Lower leg skin (tissue), 4 donors: ENCODE measurements at regions not wholly inside any gene's neighbourhood (a gene's known extent, or its start where the extent isn't known, plus 50 kb on each side); places are given as distances from the start of the nearest gene placed in this dataset.
"Not testable (repeated sequence)": the region's sequence is repeated elsewhere in the genome, so short reads cannot be mapped to it uniquely, and the experiment has no call there.

Experiments
- DNase-seq, 2 donors: peaks; one replicate each; pipeline ENCODE4 v3.0.0-alpha.2; 2019; ENCODE audit warnings: low spot score in 2 of 2
- H3K4me3 ChIP-seq: fragments of 200-600 bp; sonication (generic); 2 replicates; pipeline ENCODE4 v1.5.1; 2017; ENCODE audit warnings: mild to moderate bottlenecking, low read depth; ENCODE audit not compliant: poor library complexity, severe bottlenecking
- POLR2A ChIP-seq, 2 donors: fragments of 450-650 bp; IDR thresholded peaks; one replicate each; pipeline ENCODE4 v1.6.1; 2016 to 2017; ENCODE audit warnings: antibody characterized with exemption in 2 of 2, mild to moderate bottlenecking in 1 of 2, moderate library complexity in 1 of 2
- WGBS, 2 donors: methylation state at CpG; one replicate each; pipeline ENCODE4 v1.1.5; 2018; 5-methylcytosine and 5-hydroxymethylcytosine counted together
- intact Hi-C: fragments of 100-400 bp; cut with DNase I; formaldehyde crosslinking; loops from one replicate; pipeline ENCODE4 v1.15.0; 2023; ENCODE audit warnings: low total_unique reads
- TF ChIP-seq, protein P1 (sequence below), 3 donors: fragments of 450-650 bp; IDR thresholded peaks; one replicate each; pipeline ENCODE4 v1.5.1; 2016; ENCODE audit warnings: antibody characterized with exemption in 3 of 3, mild to moderate bottlenecking in 3 of 3, moderate library complexity in 2 of 3

DNA sequence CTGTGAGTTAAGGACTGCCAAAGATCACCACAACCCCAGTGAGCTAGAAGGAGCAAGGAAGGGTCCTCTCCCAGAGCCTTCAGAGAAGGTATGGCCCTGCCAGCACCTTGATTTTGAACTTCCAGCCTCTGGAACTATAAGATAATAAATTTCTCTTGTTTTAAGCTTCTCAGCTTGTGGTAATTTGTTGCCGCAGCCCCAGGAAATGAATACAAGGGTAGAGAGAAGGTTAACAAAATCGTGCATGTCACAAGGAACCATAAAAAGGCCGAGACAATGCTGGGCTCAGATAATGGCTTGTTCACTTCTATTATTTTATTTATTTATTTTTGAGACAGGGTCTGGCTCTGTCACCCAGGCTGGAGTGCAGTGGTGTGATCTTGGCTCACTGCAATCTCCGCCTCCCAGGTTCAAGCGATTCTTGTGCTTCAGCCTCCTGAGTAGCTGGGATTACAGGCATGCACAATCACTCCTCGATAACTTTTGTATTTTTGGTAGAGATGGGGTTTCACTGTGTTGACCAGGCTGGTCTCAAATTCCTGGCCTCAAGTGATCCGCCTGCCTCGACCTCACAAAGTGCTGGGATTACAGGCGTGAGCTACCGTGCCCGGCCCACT, 71.5 kb downstream of the WSB1 start:
- WGBS, 2 donors, result 92 to 94% methylated on average over 11 of the region's 11 CpGs
- not testable (repeated sequence) for H3K4me3 ChIP-seq
- intact Hi-C loops, result loop anchor here (10.0 kb wide), 1 partner anchor 99 kb away; no protein-coding TSS in a partner anchor

DNA sequence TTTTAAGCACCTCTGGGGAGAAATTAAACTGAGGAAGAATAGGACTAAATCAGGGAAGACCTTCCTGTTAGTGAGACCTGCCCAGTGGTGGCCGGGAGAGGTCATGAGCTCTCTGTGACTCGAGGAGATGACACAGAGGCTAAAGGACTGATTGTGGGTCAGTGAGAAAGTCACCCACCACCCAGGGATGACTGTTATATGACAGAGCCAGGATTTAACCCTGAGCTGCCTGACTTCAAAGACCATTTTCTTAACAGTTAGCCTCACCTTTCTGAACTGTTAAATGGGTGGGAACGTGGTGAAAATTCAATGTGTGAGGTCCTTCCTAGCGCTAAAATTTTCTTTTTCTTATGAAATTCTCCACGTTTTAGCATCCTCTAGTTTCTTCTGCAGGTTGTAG, 72.5 kb downstream of the WSB1 start:
- 84% methylated on average over 5 of the region's 5 CpGs for WGBS, 2 donors
- no peak for DNase-seq
- TF ChIP-seq POLR2A (IDR thresholded peaks at IDR 0.05), result no peak
- TF ChIP-seq, protein P1, sequence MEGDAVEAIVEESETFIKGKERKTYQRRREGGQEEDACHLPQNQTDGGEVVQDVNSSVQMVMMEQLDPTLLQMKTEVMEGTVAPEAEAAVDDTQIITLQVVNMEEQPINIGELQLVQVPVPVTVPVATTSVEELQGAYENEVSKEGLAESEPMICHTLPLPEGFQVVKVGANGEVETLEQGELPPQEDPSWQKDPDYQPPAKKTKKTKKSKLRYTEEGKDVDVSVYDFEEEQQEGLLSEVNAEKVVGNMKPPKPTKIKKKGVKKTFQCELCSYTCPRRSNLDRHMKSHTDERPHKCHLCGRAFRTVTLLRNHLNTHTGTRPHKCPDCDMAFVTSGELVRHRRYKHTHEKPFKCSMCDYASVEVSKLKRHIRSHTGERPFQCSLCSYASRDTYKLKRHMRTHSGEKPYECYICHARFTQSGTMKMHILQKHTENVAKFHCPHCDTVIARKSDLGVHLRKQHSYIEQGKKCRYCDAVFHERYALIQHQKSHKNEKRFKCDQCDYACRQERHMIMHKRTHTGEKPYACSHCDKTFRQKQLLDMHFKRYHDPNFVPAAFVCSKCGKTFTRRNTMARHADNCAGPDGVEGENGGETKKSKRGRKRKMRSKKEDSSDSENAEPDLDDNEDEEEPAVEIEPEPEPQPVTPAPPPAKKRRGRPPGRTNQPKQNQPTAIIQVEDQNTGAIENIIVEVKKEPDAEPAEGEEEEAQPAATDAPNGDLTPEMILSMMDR (IDR thresholded peaks at IDR 0.05), result no peak
- intact Hi-C loops, result loop anchor here (10.0 kb wide), 1 partner anchor 98 kb away; no protein-coding TSS in a partner anchor
- H3K4me3 ChIP-seq, result no peak overlapping the region

More for the DNA sequence above, 71.5 kb downstream of the WSB1 start:
- not testable (repeated sequence) for DNase-seq

DNA sequence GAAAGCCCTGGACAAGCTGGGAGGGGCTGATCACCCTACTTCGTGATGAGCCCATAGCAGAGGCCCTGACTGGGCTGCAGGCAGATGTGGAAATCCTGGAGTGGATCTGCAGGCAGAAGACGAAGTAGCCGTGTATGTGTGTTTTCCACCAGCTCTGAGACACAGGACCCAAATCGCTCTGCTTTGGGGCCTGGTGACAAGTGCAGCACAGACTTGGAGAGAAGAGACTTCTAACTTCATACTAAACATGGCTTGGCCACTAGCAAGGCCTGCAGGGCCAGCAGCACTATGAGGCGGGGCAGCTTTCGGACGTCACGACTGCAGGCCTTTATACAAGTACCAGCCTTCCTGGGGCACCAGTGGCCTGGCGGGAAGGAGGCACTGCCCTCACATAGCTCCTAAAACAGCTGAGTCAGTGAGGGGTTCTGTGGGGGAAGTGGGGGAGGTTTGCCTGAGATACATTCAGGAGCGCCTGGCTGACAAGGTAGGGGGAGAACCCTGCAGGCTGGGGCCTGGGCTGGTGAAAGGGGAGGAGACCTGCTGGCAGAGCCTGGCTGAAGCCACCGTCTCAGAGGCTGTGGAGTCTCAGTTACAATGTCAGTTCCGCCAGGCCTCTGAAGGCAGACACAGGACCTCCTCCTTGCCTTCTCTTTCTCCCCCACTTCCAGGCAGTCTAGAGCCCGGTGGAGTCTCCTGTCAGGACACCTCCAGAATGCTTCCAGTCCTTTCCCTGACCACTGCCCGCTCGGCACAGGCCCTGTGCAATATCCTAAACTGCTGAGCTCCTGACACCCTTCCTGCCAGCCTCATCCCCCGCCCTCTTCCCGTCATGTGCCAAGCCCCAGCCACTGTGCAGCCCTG, 73.4 kb downstream of the WSB1 start:
- H3K4me3 ChIP-seq, result no peak overlapping the region
- no peak for TF ChIP-seq POLR2A (IDR thresholded peaks at IDR 0.05)
- TF ChIP-seq, protein P1 (IDR thresholded peaks at IDR 0.05), result no peak
- intact Hi-C loops, result loop anchor here (10.0 kb wide), 1 partner anchor 97 kb away; no protein-coding TSS in a partner anchor
- 87 to 88% methylated on average over 17 of the region's 17 CpGs for WGBS, 2 donors
- DNase-seq, result no peak

DNA sequence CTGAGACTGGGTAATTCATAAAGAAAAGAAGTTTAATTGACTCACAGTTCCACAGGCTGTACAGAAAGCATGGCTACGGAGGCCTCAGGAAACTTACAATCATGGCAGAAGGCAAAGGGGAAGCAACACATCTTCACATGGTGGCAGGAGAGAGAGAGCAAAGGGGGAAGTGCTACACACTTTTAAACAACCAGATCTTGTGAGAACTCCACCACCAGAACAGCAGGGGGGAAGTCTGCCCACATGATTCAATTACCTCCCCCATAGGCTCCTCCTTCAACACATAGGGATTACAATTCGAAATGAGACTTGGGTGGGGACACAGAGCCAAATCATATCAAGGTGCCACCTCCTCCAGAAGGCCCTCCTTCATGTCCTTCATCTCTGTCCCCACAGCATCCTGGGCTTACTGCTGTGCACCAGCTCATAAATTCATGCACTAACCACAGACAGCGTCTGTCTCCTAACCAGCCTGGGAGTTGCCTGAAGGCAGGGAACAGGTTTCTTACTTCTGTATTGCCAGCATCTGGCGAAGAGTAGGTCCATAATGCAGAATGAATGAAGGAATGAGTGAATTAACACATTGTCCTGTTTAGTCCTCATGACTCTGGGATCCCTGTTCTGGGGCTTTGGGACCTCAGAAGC, 74.4 kb downstream of the WSB1 start:
- WGBS, 2 donors, result 74 to 81% methylated on average over 4 of the region's 4 CpGs
- H3K4me3 ChIP-seq, result no peak overlapping the region
- DNase-seq, result no peak
- intact Hi-C loops, result loop anchor here (10.0 kb wide), 1 partner anchor 97 kb away; no protein-coding TSS in a partner anchor
- TF ChIP-seq POLR2A (IDR thresholded peaks at IDR 0.05), result no peak
- TF ChIP-seq, protein P1 (IDR thresholded peaks at IDR 0.05), result no peak

- WGBS, 2 donors, result 77 to 84% methylated on average over 4 of the region's 4 CpGs
- TF ChIP-seq, protein P1 (IDR thresholded peaks at IDR 0.05), result no peak
- no peak for TF ChIP-seq POLR2A (IDR thresholded peaks at IDR 0.05)
- peak in 1 of 2 donors; percentile 42 for DNase-seq
- intact Hi-C loops, result loop anchor here (10.0 kb wide), 1 partner anchor 96 kb away; no protein-coding TSS in a partner anchor
- H3K4me3 ChIP-seq, result no peak overlapping the region
Observed at GRCh38 chr17:27368980-27369379, 75.1 kb downstream of the WSB1 start.

- 88 to 95% methylated on average over 1 of the region's 1 CpG for WGBS, 2 donors
Observed at GRCh38 chr17:27370776-27371175, 76.9 kb downstream of the WSB1 start.

GRCh38 chr17:27373695-27374094, 79.8 kb downstream of the WSB1 start:
- DNase-seq, result peak in 1 of 2 donors; percentile 68
- H3K4me3 ChIP-seq, intact Hi-C loops: not testable (repeated sequence)

More at GRCh38 chr17:27370776-27371175, 76.9 kb downstream of the WSB1 start:
- no peak for DNase-seq
- no peak for TF ChIP-seq POLR2A (IDR thresholded peaks at IDR 0.05)
- TF ChIP-seq, protein P1 (IDR thresholded peaks at IDR 0.05), result no peak
- intact Hi-C loops, result no loop called here
- H3K4me3 ChIP-seq, result no peak overlapping the region
